ENCODE measurements at regions not wholly inside any gene's neighbourhood (a gene's known extent, or its start where the extent isn't known, plus 50 kb on each side); places are given as distances from the start of the nearest gene placed in this dataset.
"Not testable (repeated sequence)": the region's sequence is repeated elsewhere in the genome, so short reads cannot be mapped to it uniquely, and the experiment has no call there.

DNA sequence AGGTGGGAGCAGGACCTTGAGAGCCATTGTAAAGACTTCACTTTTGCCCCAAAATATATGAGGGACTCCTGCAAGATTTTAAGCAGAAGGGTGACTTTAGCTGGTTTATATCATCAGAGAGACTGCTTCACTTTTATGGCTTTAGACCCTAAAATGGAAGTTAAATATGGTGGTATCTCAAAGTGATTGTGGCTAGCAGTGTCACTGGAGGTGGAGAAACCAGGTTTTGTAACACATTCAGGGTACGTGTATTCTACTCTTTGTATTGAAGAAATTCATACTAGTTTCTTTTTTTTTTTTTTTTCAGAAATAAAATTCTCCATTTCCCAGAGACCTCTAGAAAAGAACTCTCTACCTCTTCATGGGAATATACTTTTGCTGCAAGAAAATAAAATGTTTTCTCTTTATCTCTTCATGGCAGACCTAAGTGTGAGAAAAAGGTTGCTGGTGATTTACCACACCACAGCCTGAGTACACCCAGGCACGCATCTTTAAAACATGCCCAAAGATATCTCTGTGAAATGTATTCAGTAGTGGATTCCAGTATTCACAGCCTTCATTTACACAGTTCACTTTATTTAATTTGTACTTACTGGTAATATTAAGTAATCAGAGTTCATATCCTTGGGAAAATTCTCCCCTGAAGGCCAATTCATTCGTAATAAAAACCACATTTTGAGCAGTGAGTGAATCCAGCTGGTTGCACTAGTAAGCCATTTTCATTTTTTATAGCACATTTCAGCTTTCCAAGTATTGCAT lies 74.3 kb upstream of the GUCY1A1 start:
- no peak for DNase-seq (ENCODE audit: low read depth)

DNA sequence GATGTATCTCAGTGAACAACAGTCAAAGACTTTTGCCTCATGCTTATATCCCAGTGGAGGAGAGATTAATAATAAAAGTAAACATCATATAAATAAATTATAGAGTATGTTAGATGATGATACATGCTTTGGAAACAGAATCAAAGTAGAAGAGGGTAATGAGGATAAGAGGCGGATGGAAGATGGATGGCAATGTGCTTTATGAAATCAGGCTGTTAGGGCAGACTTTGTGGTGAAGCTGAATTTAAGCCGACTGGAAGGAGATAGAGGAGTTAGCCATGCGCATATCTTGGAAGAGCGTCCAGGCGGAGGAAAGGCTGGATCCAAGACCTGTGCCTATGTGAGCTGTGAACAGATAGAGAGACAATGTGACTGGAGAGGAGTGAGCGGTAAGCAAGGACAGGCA lies 74.9 kb upstream of the GUCY1A1 start:
- DNase-seq (ENCODE audit: low read depth) = no peak

DNA sequence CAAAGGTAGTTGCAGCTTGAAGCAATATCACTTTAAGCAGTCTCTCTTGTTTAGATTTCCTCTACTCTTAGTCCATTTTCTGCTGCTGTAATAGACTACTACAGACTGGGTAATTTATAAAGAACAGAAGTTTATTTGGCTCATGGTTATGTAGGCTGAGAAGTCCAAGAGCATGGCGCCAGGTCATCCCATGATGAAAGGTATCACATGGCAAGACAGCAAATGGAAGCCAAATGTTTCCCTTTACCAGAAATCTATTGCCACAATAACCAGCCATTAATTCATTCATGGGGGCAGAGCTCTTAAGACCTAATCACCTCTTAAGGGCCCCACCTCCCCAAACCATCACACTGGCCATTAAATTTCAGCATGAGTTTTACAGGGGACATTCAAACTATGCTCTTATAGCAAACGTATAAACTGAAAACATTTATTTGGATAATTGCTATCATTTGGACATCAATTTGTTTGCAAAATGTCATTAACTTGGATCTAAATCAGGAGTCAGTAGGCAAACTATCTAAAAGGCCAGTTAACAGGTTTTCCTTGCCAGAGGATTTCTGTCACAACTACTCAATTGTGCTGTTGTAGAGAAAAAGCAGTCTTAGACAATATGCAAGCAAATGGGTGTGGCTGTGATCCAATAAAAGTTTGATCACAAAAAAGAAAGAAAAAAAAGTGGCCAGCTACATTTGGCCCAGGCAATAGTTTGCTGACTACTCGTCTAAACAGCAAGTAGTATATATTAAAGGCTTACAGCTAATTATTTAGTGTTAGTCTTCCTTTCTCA lies 75.7 kb upstream of the GUCY1A1 start:
- no peak for DNase-seq (ENCODE audit: low read depth)

DNA sequence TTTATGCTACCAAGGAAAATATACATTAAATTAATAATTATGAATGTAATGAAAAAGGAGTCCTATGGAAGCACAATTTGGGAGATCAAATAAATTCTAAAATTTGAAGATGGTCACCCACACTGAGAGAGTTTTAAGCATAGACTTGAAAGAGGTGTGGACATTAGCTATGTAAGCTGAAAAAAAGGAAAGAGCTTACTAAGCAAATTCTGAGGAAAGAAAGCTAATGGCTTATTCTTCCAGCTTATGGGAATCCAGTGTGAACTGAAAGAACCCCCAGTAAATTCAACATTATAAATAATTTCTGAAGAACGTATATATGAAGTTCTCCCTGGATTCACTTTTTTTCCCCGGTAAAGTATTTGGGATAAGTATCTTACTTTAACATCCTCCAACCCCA lies 78.2 kb upstream of the GUCY1A1 start:
- DNase-seq (ENCODE audit: low read depth) = no peak

DNA sequence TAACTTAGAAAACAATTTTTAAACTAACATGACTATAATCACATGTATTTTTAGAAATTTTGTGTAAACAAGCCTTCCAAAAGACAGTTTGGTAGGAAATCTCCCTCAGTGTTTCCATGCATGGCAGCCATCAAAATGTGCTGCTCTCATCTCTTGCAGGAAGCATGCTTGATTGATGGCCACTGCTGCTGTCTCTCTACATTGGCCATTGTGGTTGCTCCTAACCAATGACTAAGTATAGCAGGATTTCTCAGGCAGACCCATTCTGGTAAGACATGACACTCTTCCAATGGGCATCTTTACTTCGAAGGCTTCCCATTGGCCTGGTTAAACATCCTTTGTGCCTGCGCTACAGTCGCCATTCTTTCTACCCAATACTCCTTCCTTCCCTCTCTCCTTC lies 78.9 kb upstream of the GUCY1A1 start:
- DNase-seq (ENCODE audit: low read depth) = no peak

DNA sequence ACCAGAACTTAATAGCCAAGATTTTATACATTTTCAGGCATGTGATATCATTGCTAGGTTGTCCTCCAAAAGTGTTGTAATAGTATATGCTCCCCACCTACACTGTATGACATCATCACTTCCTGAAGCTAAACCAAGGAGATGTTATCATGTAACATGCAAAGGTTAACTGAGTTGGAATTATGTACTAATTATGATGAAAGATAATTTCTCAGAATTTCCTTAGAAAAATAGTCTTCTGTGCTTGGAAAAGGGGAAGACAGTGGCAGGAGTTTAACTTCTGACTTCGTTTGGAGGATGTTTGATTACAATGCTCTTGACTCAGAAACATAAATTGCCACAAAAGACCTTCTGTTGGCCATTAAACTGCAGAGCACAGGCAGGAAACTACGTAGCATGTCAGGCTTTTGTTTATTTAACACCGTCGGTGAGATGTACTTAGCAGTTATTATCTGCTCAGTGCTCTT lies 83.6 kb upstream of the GUCY1A1 start:
- DNase-seq (ENCODE audit: low read depth) = peak; percentile 47

DNA sequence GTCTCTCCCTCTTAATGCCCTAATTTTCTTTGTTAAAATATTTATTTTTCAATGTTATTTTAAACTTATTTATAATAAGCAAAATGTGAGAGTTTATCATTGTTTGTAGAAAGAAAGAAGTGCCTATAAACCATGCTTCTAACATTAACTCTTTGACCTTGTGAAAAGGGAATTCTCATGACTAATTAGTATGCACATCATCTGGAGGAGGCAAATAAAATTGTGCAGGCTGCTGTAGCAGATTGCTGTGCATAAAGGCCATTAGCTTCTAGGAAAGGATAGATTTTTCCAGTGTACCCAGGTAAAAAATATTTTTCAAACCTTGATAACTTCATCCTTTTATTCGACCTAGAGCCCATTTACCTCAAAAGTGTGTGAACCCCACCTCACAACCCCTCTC lies 84.6 kb upstream of the GUCY1A1 start:
- DNase-seq (ENCODE audit: low read depth) = peak; percentile 25

DNA sequence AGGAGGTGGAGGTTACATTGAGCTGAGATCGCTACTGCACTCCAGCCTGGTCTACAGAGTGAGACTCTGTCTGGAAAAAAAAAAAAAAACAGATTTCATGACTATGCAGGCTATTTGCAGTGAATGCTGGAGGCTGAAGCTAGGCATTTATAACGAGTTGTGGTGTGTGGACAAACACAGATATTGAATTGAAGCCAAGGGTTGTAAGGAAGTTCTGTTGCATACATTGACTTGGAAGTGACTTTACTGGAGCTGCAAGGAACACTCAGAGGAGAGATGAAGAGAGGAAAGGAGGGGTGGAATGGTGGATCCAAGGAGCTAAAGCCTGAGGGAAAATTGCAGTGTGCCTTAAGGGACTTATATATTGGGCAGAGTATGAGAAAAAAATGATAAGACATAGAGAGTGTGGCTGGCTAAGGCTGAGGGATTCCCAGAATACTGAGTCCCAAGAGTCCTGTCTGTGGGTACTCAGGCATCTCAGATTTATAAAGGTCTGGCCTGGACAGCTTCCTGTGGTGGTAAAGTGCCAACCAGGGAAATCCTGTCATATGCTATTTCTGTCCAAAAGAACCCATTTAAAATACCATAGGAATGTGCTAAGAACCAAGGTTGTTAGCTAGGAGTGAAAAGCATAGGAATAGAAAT lies 87.8 kb upstream of the GUCY1A1 start:
- DNase-seq (ENCODE audit: low read depth) = peak; percentile 78

DNA sequence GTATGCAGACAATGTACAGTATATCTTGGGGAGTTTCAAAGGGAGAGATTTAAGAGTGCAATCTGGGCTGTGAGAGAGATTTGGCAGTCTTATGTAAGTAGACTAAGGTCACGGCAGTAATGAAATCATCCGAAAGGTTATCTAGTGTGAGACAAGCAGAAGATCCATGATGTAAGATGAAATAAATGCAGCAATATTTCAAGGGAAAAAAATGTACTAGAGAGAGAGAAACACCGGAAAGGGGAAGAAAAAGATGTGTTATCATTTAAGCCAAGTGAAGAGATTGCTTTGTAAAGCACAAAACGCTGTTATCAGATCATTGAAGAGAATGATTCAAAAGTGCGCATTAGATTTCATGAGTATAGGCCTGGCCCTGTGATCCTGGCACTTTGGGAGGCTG lies 88.4 kb upstream of the GUCY1A1 start:
- no peak for DNase-seq (ENCODE audit: low read depth)

DNA sequence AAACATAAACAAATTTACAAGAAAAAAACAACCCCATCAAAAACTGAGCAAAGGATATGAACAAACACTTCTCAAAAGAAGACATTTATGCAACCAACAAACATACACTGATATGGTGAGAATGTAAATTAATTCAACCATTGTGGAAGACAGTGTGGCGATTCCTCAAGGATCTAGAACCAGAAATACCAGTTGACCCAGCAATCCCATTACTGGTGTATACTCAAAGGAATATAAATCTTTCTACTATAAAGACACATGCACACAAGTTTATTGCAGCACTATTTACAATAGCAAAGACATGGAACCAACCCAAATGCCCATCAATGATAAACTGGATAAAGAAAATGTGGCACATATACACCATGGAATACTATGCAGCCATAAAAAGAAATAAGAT lies 92.3 kb upstream of the GUCY1A1 start:
- not testable (repeated sequence) for DNase-seq (ENCODE audit: low read depth)

DNA sequence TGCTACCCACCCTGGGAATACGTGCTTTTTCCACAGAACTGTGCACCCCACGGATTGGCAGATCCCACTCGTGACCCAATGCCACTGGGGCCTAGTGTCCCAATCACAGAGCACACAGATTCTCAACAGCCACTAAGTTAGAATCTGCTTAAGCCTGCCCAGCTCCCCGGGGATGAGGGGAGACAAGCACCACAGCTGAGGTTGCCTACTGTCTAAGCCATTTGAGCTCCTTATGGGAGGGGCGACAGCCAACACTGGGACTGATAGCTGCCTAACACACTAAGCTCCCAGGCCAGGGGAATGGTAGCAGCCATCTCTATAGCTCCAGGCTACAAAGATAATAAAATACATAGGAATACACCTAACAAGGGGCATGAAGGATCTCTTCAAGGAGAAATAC lies 93.5 kb upstream of the GUCY1A1 start:
- DNase-seq (ENCODE audit: low read depth) = no peak

DNA sequence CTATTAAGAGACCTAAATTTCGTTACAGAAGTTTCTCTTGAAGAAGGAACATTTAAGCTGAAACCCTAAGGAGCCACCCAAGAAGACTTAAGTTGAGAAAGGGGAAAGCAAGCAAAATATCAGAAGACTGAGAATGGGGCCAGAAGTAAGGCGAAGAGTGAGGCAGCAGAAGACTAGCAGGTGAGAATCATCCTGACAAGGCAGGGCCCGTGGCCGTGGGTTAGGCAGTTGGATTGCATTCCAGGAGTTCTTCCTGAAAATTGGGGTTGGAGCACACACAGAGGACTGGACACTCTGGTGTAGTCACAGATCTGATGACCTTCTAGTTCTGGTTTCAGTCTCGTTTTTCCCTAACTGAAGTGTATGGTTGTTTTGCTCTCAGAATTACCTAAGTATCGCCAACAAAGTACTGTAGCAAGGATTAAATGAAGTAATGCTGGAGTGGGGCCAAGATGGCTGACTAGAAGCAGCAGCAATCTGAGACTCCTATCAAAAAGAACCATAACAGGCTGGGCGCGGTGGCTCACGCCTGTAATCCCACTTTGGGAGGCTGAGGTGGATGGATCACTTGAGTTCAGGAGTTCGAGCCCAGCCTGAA lies 94.4 kb upstream of the GUCY1A1 start:
- no peak for DNase-seq (ENCODE audit: low read depth)

DNA sequence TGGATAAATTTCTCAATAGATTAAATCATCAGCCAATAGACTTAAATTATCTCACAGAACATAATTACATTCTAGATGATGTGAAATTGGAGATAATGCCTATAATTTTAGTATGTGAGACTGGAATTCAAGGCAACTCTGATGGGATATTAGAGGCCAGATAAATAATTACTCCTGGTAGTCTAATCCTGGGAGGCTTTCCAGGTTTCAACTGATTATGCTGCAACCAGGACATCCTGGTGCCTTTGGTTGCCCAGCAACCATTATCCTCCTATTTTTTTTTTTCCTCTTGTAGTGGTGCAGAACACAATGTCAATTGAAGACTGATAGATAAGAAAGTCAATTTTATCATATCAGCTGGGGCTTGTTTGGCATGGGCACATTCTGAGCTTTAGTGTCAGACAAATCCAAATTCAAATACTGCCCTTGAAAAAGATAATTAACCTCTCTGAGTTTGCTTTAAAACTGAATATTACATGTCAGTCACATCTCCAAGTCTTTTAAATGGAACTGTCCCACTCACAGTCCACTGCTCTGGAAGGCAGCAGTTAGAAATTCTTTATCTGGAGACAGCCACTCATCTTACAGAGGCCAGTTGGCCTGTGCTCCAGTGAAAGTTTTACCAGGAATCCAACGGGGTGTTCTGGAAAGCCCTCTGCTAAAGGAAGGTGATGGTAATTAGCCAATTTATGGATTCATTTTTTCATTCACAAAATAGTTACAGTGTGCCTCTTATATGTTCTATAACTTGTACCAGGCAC lies 95.3 kb upstream of the GUCY1A1 start:
- DNase-seq (ENCODE audit: low read depth) = no peak

DNA sequence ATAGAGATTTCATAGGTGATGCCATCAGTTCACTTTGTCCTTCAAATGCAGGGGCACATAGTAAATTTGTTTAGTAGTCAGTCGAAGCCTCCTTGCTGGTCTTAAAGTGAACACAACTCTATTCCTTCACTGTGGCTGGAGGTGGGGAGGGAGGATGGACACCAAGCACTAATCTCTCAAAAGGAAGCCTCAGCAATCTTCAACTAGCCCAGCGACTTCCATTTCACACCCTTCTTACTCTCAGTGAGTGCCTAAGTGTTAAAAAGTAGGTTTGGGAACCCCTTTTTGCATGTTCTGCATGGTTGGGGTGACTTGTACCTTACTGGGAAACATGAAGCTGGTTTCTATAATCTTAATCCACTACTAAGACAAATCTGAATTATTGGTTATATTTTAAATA lies 96.0 kb upstream of the GUCY1A1 start:
- no peak for DNase-seq (ENCODE audit: low read depth)

DNA sequence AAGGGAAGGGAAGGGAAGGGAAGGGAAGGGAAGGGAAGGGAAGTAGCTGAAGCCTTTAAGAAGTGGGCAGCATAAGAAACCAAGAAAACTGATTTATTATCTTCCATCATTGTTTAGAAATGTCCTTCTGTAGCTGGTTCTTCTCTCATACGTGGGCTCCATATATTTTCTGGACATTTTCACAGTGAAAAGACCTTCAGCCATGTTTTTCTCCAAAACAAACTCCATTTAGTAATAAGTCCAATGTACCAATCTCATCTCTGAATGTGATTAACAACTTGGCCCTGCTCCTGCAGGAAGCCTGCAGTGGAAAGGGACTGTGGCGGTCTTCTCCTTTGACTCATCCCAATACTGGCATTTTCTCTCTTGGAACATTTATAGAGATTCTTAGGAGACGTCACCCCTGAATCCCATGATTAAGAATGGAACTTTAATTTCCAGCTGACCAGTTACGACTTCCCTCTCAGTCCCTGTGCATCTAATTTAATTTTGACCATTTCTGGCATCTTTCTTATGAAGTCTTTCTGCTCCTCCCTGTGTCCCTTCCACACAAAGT lies 96.6 kb upstream of the GUCY1A1 start:
- no peak for DNase-seq (ENCODE audit: low read depth)

DNA sequence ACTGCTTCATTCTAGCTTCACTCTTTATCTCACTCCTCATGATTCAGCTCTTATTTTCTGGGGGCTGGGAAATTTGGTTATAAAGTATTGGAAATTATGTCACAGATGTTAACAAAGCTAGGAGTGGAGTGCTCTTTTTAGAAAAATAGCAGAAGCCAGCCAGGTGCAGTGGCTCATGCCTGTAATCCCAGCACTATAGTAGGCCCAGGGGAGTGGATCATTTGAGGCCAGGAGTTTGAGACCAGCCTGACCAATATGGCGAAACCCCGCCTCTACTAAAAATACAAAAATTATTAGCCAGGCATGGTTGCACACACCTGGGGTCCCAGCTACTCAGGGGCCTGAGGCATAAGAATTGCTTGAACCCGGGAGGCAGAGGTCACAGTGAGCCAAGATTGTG lies 97.2 kb upstream of the GUCY1A1 start:
- DNase-seq (ENCODE audit: low read depth) = no peak

DNA sequence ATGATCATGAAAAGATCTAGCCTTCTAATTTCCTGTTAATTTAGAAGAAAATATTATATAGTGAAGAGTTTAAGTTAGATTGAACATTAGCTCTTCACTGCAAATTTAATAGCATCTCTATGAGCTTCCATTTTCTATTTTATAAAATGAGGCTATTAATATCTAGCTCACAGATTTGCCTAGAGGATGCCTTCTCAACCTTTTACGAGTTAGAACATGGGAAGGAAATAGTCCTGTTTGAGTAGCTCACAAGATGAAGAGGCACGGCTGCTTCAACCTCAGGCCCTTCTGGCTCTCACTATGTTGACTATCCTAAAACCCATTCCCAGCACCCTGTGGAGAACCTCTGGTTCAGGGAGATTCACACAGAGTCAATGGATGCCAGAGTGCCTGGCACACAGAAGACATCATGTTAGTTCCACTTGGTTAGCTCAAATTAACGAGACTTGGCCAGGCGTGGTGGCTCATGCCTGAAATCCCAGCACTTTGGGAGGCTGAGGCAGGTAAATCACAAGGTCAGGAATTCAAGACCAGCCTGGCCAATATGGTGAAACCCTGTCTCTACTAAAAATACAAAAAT lies 97.9 kb upstream of the GUCY1A1 start:
- no peak for DNase-seq (ENCODE audit: low read depth)

DNA sequence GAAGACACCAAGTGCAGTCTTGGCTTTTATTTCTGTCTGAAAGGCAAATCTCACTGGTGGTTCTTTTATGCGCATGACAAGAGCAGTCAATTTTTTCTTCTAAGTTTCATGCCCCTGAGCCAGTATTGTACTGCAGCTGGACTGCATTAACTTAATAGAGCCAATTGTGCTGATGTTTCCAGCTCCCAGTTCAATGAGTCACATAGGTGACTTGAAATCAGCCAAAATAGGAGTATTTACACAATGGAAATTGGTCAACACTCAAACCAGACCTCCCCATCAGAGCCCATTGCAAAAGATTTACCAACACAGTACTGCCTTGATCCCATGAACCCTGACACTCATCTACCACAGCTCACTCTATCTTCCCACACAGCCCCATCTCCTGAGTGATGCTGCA lies 100.3 kb upstream of the GUCY1A1 start:
- DNase-seq (ENCODE audit: low read depth) = peak; percentile 78

DNA sequence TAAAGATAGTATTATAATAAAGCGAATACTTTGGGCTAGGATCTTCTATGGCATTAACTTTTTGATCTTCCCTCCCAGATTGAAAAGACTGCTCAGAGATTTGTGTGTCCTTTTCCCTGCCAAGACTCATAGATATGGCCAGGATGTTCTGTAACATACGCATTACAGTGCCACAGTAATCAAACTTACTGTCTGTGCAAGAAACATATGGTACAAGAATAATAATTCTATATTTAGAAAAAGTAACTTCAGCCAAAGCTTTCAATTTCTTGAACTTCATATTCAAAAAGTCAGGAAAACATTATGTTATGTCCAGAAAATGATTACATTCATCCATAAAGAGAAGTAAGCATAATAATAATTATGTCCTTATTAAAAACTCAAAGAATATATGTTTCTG lies 100.9 kb upstream of the GUCY1A1 start:
- no peak for DNase-seq (ENCODE audit: low read depth)

DNA sequence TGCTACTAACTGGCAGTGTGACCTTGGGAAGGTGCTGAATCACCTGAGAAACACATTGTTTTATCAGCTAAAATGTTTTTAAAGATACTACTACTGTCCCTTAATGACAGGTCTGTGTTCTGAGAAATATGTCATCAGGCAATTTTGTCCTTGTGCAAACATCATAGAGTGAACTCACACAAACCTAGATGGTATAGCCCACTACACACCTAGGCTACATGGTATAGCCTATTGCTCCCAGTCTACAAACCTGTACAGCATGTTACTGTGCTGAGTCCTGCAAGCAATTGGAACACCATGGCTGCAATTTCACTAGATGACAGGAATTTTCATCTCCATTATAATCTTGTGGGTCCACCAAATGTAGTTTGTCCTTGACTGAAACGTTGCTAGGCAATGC lies 101.3 kb upstream of the GUCY1A1 start:
- DNase-seq (ENCODE audit: low read depth) = no peak

DNA sequence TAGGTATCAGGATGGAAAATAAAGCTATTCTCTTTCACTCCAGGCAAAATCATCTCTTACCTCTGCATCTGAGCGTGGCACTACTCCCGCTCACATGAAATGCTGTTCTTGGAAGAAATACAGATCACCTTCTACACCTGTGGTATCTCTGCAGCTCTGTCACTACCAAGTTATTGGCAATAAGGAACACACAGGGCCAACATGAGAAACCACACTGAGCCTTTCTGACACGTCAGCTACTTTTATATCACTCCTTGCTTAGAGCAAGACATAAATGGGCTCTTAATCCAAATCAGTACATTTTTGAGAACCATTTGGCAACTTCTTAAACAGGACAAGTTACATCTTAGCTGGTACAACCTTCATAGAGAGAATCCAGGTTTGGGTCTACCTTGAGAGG lies 101.8 kb upstream of the GUCY1A1 start:
- DNase-seq (ENCODE audit: low read depth) = no peak
